ENCODE measurements at regions not wholly inside any gene's neighbourhood (a gene's known extent, or its start where the extent isn't known, plus 50 kb on each side); places are given as distances from the start of the nearest gene placed in this dataset.
A peak's percentile ranks its signal among the peaks of the same experiment; 100 is the strongest.
"Not testable (repeated sequence)": the region's sequence is repeated elsewhere in the genome, so short reads cannot be mapped to it uniquely, and the experiment has no call there.

DNA sequence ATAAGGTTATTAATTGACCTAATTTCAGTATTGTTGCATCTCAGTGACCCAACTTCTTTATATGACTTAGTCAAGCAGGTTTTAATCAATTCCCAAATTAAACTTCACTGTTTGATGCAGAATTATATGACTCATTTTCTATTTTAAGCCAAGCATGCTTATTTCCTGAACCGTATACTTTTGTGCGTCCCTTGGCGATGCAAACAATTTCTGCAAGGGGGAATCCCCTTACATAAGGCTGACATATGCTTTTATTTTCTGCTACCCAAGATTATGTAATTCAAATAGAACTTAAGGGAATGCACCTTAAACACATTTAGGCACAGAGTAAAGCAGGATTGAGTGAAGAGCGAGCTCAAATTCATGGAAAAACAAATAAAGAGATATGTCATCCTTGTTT, 303.9 kb downstream of the PDCD6IP start:
- TF ChIP-seq, protein P1, sequence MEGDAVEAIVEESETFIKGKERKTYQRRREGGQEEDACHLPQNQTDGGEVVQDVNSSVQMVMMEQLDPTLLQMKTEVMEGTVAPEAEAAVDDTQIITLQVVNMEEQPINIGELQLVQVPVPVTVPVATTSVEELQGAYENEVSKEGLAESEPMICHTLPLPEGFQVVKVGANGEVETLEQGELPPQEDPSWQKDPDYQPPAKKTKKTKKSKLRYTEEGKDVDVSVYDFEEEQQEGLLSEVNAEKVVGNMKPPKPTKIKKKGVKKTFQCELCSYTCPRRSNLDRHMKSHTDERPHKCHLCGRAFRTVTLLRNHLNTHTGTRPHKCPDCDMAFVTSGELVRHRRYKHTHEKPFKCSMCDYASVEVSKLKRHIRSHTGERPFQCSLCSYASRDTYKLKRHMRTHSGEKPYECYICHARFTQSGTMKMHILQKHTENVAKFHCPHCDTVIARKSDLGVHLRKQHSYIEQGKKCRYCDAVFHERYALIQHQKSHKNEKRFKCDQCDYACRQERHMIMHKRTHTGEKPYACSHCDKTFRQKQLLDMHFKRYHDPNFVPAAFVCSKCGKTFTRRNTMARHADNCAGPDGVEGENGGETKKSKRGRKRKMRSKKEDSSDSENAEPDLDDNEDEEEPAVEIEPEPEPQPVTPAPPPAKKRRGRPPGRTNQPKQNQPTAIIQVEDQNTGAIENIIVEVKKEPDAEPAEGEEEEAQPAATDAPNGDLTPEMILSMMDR (IDR thresholded peaks at IDR 0.05; ENCODE audit: insufficient read depth, low read length): no peak
- no peak overlapping the region for H3K4me3 ChIP-seq (ENCODE audit: low read depth, low read length)
- DNase-seq (ENCODE audit: low read depth): no peak

DNA sequence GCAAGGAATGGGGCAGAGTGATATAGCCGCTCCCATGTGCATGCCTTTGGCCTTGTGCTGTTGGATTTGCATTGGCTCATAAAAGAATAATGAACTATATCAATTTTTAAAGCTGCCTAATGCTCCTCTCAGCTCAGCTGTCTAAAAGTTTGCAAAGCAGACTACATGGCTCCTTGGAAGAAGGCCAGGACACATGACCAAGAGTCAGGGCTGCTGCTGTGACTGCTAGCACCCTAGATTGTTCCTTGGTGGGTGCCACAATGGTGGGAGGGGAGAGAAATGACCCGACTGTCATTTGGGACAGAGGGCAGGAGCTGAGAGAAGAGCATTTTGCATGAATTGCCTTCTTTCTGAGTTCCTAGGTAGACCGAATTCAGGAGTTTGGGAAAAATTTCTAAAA, 307.9 kb downstream of the PDCD6IP start:
- H3K4me3 ChIP-seq (ENCODE audit: low read depth, low read length): no peak overlapping the region
- TF ChIP-seq, protein P1 (IDR thresholded peaks at IDR 0.05; ENCODE audit: insufficient read depth, low read length): no peak
- DNase-seq (ENCODE audit: low read depth): no peak

DNA sequence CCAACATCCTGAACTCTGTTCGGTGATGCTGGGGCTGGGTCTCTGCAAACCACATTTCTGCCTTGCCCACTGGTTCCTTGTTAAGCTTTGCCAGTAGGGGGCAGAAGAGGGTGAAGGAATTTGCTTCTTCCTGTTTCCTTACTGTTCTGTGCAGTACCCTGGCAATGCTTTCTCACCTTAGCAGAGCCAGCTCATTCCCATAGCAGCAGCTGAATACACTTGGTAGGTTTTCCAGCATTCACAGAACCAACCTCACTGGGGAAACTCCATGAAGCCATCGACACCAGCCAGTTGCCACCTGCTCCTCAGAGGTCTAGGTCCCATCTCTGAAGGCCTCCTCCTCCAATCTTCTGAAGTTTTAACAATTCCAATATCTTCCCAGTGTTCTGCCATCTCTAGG, 308.4 kb downstream of the PDCD6IP start:
- DNase-seq (ENCODE audit: low read depth): no peak
- TF ChIP-seq, protein P1 (IDR thresholded peaks at IDR 0.05; ENCODE audit: insufficient read depth, low read length): peak; percentile 17
- no peak overlapping the region for H3K4me3 ChIP-seq (ENCODE audit: low read depth, low read length)

DNA sequence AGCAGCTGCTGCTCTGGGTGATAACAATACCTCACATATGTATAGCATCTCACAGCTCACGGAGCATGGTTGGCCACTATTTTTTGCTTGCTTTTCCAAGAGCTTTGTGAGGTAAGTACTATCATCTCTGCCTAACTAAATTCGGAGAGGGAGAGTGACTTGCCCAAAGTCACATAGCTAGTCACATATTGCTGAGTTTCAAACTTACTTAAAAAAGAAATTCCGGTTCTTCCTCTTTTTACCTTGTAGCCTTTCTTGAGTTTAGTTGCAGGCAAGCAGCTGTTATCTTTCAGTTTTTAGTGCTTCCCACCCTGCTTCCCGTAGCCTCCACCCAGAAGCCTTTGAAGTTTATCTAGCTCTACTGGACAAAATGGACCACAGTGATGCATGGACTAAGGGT, 309.2 kb downstream of the PDCD6IP start:
- DNase-seq (ENCODE audit: low read depth): no peak
- TF ChIP-seq, protein P1 (IDR thresholded peaks at IDR 0.05; ENCODE audit: insufficient read depth, low read length): no peak

DNA sequence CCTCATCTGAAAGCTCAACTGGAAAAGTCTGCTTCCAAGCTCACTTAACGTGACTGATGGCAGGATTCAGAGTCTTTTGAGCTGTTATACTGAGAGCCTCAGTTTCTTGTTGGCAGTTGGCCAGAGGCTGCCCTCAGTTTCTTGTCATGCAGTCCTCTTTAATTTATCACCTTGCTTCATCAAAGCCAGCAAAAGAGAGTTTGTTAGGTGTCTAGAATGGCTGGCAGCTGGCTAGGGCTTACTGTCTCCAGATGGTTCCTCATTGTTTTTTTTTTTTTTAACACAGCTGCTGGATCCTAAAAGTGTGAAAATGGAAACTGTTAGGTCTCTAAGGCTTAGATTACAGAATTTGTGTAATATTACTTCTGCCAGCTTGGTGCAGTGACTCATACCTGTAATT, 310.6 kb downstream of the PDCD6IP start:
- H3K4me3 ChIP-seq (ENCODE audit: low read depth, low read length): no peak overlapping the region
- no peak for DNase-seq (ENCODE audit: low read depth)
- TF ChIP-seq, protein P1 (IDR thresholded peaks at IDR 0.05; ENCODE audit: insufficient read depth, low read length): no peak

More for the DNA sequence above, 309.2 kb downstream of the PDCD6IP start:
- H3K4me3 ChIP-seq (ENCODE audit: low read depth, low read length): no peak overlapping the region

DNA sequence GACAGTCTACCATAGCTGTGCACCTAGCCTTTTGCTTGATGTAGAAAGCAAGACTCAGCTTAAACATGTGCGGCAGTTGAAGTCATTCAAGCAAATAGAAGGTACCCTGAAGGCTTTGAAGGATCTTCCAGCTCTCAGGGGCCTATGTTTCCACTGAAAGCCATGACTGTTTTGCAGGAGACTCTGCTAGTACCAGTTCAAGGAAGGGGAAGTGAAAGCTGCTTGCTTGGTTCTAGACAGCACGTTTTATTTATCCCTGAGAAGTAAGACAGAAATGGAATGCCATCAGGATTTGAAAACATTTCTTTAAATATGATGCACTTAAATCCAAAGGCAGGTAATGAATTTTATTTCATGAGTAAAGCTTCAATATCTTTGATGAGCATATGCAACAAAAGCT, 311.4 kb downstream of the PDCD6IP start:
- H3K4me3 ChIP-seq (ENCODE audit: low read depth, low read length): no peak overlapping the region
- TF ChIP-seq, protein P1 (IDR thresholded peaks at IDR 0.05; ENCODE audit: insufficient read depth, low read length): no peak
- DNase-seq (ENCODE audit: low read depth): no peak

DNA sequence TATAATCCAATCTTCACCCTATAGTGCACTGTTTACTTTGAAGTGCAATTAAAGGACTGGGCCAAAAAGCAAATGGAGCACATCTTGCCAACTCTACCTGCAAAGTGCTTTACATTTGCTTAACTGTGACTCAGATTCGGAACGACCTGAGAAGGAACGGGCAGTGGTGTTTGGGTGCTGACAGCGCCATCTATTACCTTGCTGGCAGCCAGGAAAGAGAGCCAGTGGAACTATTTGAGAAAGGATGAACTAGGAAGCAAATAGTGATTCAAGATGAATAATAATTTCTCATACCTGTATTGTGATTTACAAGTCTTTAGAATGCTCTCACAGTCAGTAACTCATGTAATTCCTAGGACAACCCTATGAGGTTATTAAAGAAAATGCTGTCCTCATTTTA, 312.9 kb downstream of the PDCD6IP start:
- DNase-seq (ENCODE audit: low read depth): no peak
- H3K4me3 ChIP-seq (ENCODE audit: low read depth, low read length): no peak overlapping the region
- TF ChIP-seq, protein P1 (IDR thresholded peaks at IDR 0.05; ENCODE audit: insufficient read depth, low read length): no peak

DNA sequence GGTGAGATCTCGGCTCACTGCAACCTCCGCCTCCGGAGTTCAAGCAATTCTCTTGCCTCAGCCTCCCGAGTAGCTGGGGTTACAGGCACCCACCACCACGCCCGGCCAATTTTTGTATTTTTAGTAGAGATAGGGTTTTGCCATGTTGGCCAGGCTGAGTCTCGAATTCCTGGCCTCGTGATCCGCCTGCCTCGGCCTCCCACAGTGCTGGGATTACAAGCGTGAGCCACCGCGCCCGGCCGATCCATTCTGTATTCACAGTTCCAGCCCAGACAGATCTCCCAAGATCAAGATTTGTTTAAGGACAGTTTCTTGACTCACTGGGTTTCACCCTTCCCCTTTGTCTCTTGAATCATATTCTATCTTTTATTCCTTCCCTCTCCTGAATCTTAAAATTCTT, 313.8 kb downstream of the PDCD6IP start:
- not testable (repeated sequence) for DNase-seq (ENCODE audit: low read depth)

More for the DNA sequence above, 313.8 kb downstream of the PDCD6IP start:
- H3K4me3 ChIP-seq (ENCODE audit: low read depth, low read length): not testable (repeated sequence)
